ENCODE measurements at regions not wholly inside any gene's neighbourhood (a gene's known extent, or its start where the extent isn't known, plus 50 kb on each side); places are given as distances from the start of the nearest gene placed in this dataset.
"Not testable (repeated sequence)": the region's sequence is repeated elsewhere in the genome, so short reads cannot be mapped to it uniquely, and the experiment has no call there.

DNA sequence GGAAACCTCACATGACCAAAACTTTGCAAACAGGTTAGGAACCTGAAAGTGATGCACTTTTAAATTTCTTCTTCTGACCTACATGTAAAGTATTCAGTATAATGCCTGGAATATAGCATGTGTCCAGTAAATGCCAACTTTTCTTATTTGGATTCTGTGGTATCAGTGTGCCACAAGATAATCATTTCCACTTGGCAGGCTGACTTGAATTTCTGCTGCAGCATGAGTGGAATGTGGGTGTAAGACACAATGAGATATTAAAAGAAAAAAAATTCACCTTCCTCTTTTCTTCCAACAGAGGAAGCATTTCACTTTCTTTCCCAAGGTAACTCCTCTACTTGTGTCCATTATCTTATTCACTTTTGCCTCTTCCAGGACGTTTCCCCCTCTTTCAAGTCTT, 141.9 kb upstream of the PRKD1 start:
- WGBS, 4 donors: 20 to 50% (median 39%) methylated on average over 1 of the region's 1 CpG
- Histone ChIP-seq H3K27me3 (no peaks in the 10 kb centered on the region), H3K36me3 (replicated peaks in 1 of 2) (no peaks in the 10 kb centered on the region), H3K9me3 (replicated peaks in 1 of 3) (no peaks in the 10 kb centered on the region), H3K4me3 (no peak overlapping the region), H3K27ac (no peak overlapping the region), H3K4me1 (replicated peaks in 1 of 2) (no peaks in the 10 kb centered on the region)
- TF ChIP-seq, protein P1, sequence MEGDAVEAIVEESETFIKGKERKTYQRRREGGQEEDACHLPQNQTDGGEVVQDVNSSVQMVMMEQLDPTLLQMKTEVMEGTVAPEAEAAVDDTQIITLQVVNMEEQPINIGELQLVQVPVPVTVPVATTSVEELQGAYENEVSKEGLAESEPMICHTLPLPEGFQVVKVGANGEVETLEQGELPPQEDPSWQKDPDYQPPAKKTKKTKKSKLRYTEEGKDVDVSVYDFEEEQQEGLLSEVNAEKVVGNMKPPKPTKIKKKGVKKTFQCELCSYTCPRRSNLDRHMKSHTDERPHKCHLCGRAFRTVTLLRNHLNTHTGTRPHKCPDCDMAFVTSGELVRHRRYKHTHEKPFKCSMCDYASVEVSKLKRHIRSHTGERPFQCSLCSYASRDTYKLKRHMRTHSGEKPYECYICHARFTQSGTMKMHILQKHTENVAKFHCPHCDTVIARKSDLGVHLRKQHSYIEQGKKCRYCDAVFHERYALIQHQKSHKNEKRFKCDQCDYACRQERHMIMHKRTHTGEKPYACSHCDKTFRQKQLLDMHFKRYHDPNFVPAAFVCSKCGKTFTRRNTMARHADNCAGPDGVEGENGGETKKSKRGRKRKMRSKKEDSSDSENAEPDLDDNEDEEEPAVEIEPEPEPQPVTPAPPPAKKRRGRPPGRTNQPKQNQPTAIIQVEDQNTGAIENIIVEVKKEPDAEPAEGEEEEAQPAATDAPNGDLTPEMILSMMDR (IDR thresholded peaks at IDR 0.05): no peak
- TF ChIP-seq POLR2A (IDR thresholded peaks at IDR 0.05): no peak
- intact Hi-C loops (cut with DNase I): no loop called here
- no peak for DNase-seq

DNA sequence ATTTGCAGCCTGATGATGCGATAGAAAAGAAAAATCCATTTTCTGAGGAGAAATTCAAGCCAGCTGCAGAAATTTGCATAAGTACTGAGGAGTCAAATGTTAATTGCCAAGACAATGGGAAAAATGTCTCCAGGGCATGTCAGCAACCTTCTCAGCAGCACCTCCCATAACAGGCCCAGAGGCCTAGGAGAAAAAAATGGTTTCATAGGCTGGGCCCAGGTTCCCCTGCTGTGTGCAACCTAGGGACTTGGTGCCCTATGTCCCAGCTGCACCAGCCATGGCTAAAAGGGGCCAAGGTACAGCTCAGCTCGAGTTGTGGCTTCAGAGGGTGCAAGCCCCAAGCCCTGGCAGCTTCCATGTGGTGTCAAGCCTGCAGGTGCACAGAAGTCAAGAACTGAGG, 144.8 kb upstream of the PRKD1 start:
- H3K36me3 ChIP-seq (replicated peaks in 1 of 2); H3K27ac ChIP-seq; intact Hi-C loops (cut with DNase I); H3K4me3 ChIP-seq; H3K27me3 ChIP-seq; H3K9me3 ChIP-seq (replicated peaks in 1 of 3); H3K4me1 ChIP-seq (replicated peaks in 1 of 2); DNase-seq: not testable (repeated sequence)
- 23 to 51% (median 42%) methylated on average over 2 of the region's 2 CpGs for WGBS, 4 donors

DNA sequence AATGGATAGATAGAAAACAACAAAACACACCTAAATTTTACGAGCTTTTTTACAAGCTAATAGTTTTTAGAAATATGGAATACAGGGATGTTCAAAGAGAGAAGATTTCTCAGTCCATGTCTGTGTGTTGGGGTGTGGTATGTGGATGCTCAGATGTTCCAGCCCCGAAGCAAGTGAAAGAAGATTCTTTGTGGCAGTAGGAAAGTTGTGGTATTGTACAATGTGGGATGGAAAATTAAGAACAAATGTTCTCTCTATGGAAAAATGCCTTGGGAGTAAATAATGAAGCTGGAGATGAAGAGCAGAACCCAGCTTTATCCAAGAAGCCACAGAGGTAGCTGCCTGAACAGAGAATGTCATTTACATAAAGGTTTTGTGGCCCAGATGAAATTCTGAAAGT, 150.3 kb upstream of the PRKD1 start:
- Histone ChIP-seq H3K36me3 (replicated peaks in 1 of 2) (no peaks in the 10 kb centered on the region), H3K4me3 (no peak overlapping the region), H3K4me1 (replicated peaks in 1 of 2) (no peaks in the 10 kb centered on the region), H3K27ac (no peak overlapping the region), H3K27me3 (no peaks in the 10 kb centered on the region), H3K9me3 (replicated peaks in 1 of 3) (no peaks in the 10 kb centered on the region)
- WGBS, 4 donors: 54 to 82% (median 74%) methylated on average over 2 of the region's 2 CpGs
- TF ChIP-seq, protein P1 (IDR thresholded peaks at IDR 0.05): no peak
- no peak for TF ChIP-seq POLR2A (IDR thresholded peaks at IDR 0.05)
- intact Hi-C loops (cut with DNase I): no loop called here
- no peak for DNase-seq

DNA sequence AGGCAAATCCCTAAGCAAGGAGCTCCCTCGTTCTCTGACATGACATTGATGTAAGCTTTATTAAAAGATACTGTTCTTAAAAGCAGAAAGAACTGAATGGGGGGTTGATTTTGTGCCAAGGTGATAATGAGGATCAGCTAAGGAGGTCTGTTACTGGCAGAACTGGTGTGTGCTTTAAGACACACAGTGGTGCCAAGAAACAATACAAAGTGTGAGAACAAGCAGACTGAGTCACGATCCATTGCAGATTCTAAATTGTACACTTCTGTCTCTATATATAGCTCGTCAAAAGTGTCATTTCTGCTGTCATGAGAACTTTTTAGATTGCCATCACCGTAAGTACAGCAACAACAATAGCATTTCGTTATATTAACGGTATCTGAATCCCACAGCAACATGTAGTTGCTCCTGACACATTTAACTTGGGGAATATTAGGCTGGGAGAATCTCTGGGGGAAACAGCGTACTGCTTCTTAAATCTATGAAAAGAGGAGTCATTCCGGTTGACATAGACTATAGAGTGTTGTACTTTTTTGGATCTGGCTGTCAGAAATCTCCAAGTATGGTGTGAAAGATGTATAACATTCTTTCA, 151.3 kb upstream of the PRKD1 start:
- 69 to 81% (median 75%) methylated on average over 8 of the region's 8 CpGs for WGBS, 4 donors
- intact Hi-C loops (cut with DNase I): no loop called here
- Histone ChIP-seq H3K36me3 (replicated peaks in 1 of 2) (no peaks in the 10 kb centered on the region), H3K4me3 (no peak overlapping the region), H3K27ac (no peak overlapping the region), H3K9me3 (replicated peaks in 1 of 3) (no peaks in the 10 kb centered on the region), H3K4me1 (replicated peaks in 1 of 2) (no peaks in the 10 kb centered on the region), H3K27me3 (no peaks in the 10 kb centered on the region)
- no peak for DNase-seq
- TF ChIP-seq, protein P1 (IDR thresholded peaks at IDR 0.05): no peak
- no peak for TF ChIP-seq POLR2A (IDR thresholded peaks at IDR 0.05)

DNA sequence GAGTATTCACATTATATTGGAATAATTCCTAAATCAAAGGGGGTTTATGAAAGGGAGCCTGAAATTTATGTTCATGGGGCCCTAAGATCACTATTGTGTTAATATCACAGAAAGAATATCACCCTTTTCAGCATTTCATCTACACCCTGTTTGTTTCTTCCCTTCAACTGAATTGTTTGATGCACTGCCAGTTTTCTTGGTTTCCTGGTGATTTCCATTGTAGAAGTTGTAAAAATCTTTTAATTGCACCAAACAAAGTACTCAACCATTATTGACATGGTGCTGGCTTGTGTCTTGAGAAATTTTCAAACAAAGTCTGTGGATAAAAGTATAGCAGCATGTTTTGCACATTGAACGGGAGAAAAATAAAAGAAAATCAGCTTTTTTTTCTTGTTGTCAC, 154.8 kb upstream of the PRKD1 start:
- no peaks in the 10 kb centered on the region for H3K36me3 ChIP-seq (replicated peaks in 1 of 2)
- WGBS, 4 donors: 66 to 81% (median 75%) methylated on average over 1 of the region's 1 CpG
- H3K4me1 ChIP-seq (replicated peaks in 1 of 2): no peaks in the 10 kb centered on the region

More for the DNA sequence above, 154.8 kb upstream of the PRKD1 start:
- intact Hi-C loops (cut with DNase I): no loop called here
- DNase-seq: no peak
- Histone ChIP-seq H3K4me3 (no peak overlapping the region), H3K27ac (no peak overlapping the region), H3K27me3 (no peaks in the 10 kb centered on the region), H3K9me3 (replicated peaks in 1 of 3) (no peaks in the 10 kb centered on the region)
- TF ChIP-seq, protein P1 (IDR thresholded peaks at IDR 0.05): no peak
- TF ChIP-seq POLR2A (IDR thresholded peaks at IDR 0.05): no peak
